H1 (cell line): ENCODE measurements at regions not wholly inside any gene's neighbourhood (a gene's known extent, or its start where the extent isn't known, plus 50 kb on each side); places are given as distances from the start of the nearest gene placed in this dataset.

Source experiments
- CTCF ChIA-PET: fragments of 300-600 bp; sonication (Branson Sonifier 250); formaldehyde crosslinking; loops from one replicate; lab custom pipeline; 2021; ENCODE audit not compliant: partially characterized antibody; lab: Charles Lee
- POLR2A ChIA-PET: fragments of 300-600 bp; sonication (Branson Sonifier 250); formaldehyde crosslinking; loops from one replicate; lab custom pipeline; 2021; ENCODE audit warnings: inconsistent platforms; ENCODE audit not compliant: partially characterized antibody; lab: Charles Lee
- DNase-seq, 2 experiments: peaks; one replicate each; pipeline versions ENCODE4 v3.0.0 to v3.0.0-alpha.2; 2010 to 2022; ENCODE audit warnings: low spot score in 2 of 2, low read depth in 1 of 2, mixed read lengths in 1 of 2
- FAIRE-seq: peaks from 2 replicates; lab custom pipeline; 2011; peaks lifted over from hg19 to GRCh38; lab: Jason Lieb, UNC
- H2AFZ ChIP-seq: 2 replicates; pipeline ENCODE4 v1.8.1; 2012; ENCODE audit warnings: low read length, inconsistent platforms
- H2AK5ac ChIP-seq: 2 replicates; pipeline ENCODE4 v1.6.1; 2013; ENCODE audit warnings: low read depth, low read length
- H2BK120ac ChIP-seq: replicated peaks from 2 replicates; pipeline ENCODE3; 2013; ENCODE audit warnings: low read depth, low read length, inconsistent platforms
- H2BK12ac ChIP-seq: 2 replicates; pipeline ENCODE4 v1.6.1; 2013; ENCODE audit warnings: low read depth, low read length
- H2BK15ac ChIP-seq: 2 replicates; pipeline ENCODE4 v1.6.1; 2013; ENCODE audit warnings: low read length
- H2BK20ac ChIP-seq: 2 replicates; pipeline ENCODE4 v1.6.1; 2013; ENCODE audit warnings: low read length
- H2BK5ac ChIP-seq: 2 replicates; pipeline ENCODE4 v1.6.1; 2013; ENCODE audit warnings: low read depth, low read length
- H3K14ac ChIP-seq: 2 replicates; pipeline ENCODE4 v1.6.1; 2013; ENCODE audit warnings: inconsistent platforms; ENCODE audit not compliant: insufficient read length
- H3K18ac ChIP-seq: 2 replicates; pipeline ENCODE4 v1.6.1; 2013; ENCODE audit warnings: low read length; ENCODE audit errors: extremely low read depth
- H3K23ac ChIP-seq: 2 replicates; pipeline ENCODE4 v1.6.1; 2013; ENCODE audit warnings: inconsistent platforms; ENCODE audit not compliant: insufficient read length
- H3K23me2 ChIP-seq: 2 replicates; pipeline ENCODE4 v1.6.1; 2013; ENCODE audit warnings: low read depth, low read length
- H3K27ac ChIP-seq: 2 replicates; pipeline ENCODE4 v1.6.1; 2011; ENCODE audit warnings: low read depth, low read length, inconsistent platforms
- H3K27me3 ChIP-seq, 4 experiments: replicated peaks in 1 of 4; 1 replicate in 1 of 4; 2 replicates in 3 of 4; pipeline versions ENCODE4 v1.6.1 to v1.8.1; 2011 to 2013; ENCODE audit warnings: low read length in 3 of 4, mild to moderate bottlenecking in 3 of 4, inconsistent platforms in 2 of 4, mixed read lengths in 2 of 4, moderate library complexity in 1 of 4; ENCODE audit not compliant: control insufficient read depth in 3 of 4, insufficient read depth in 3 of 4; ENCODE audit errors: extremely low read depth in 1 of 4
- H3K36me3 ChIP-seq, 4 experiments: 2 replicates each; pipeline versions ENCODE4 v1.6.1 to v1.8.1; 2011 to 2013; ENCODE audit warnings: mild to moderate bottlenecking in 4 of 4, low read length in 3 of 4, moderate library complexity in 2 of 4, control low read depth in 1 of 4, inconsistent platforms in 1 of 4; ENCODE audit not compliant: insufficient read depth in 4 of 4, control insufficient read depth in 2 of 4
- H3K4ac ChIP-seq: replicated peaks from 2 replicates; pipeline ENCODE3; 2013; ENCODE audit warnings: low read length, low read depth, mixed read lengths, inconsistent platforms; ENCODE audit not compliant: insufficient read length
- H3K4me1 ChIP-seq, 4 experiments: replicated peaks in 1 of 4; 1 replicate in 1 of 4; 2 replicates in 3 of 4; pipeline versions ENCODE4 v1.6.1 to v1.8.1; 2011 to 2013; ENCODE audit warnings: low read length in 3 of 4, inconsistent platforms in 2 of 4, mixed read lengths in 1 of 4; ENCODE audit not compliant: insufficient read depth in 4 of 4, control insufficient read depth in 3 of 4
- H3K4me2 ChIP-seq, 2 experiments: 2 replicates each; pipeline versions ENCODE4 v1.6.1 to v1.8.1; 2011 to 2013; ENCODE audit warnings: low read depth in 2 of 2, low read length in 2 of 2, control low read depth in 1 of 2, inconsistent platforms in 1 of 2, mild to moderate bottlenecking in 1 of 2; ENCODE audit not compliant: insufficient read depth in 1 of 2
- H3K4me3 ChIP-seq, 4 experiments: fragments of 200-600, 300-600 bp in 1 of 4; sonication (generic), shearing (Covaris generic), sonication (Bioruptor Twin) in 1 of 4; 2 replicates each; pipeline versions ENCODE4 v1.5.1 to v1.8.1; 2011 to 2016; ENCODE audit warnings: low read length in 4 of 4, low read depth in 3 of 4, control low read depth in 2 of 4, inconsistent platforms in 2 of 4, mild to moderate bottlenecking in 2 of 4, mixed read lengths in 1 of 4, moderate library complexity in 1 of 4; ENCODE audit not compliant: insufficient read depth in 2 of 4; ENCODE audit errors: extremely low read depth in 1 of 4
- H3K56ac ChIP-seq: replicated peaks from 2 replicates; pipeline ENCODE3; 2013; ENCODE audit warnings: low read depth, mild to moderate bottlenecking, mixed read lengths, low read length, inconsistent platforms; ENCODE audit not compliant: insufficient read length
- H3K79me1 ChIP-seq: 2 replicates; pipeline ENCODE4 v1.6.1; 2013; ENCODE audit warnings: low read depth, low read length, control low read depth
- H3K79me2 ChIP-seq, 2 experiments: 2 replicates each; pipeline versions ENCODE4 v1.6.1 to v1.8.1; 2012 to 2013; ENCODE audit warnings: low read length in 2 of 2, mild to moderate bottlenecking in 2 of 2, inconsistent platforms in 1 of 2; ENCODE audit not compliant: insufficient read depth in 2 of 2, control insufficient read depth in 1 of 2
- H3K9ac ChIP-seq, 4 experiments: replicated peaks in 1 of 4; 1 replicate in 1 of 4; 2 replicates in 3 of 4; pipeline versions ENCODE4 v1.6.1 to v1.8.1; 2011 to 2013; ENCODE audit warnings: low read depth in 3 of 4, low read length in 3 of 4, control low read depth in 2 of 4, mild to moderate bottlenecking in 2 of 4, moderate library complexity in 2 of 4, inconsistent platforms in 1 of 4; ENCODE audit errors: extremely low read depth in 1 of 4
- H3K9me3 ChIP-seq, 2 experiments: 2 replicates each; pipeline versions ENCODE4 v1.6.1 to v1.8.1; 2012 to 2013; ENCODE audit warnings: mild to moderate bottlenecking in 2 of 2, moderate library complexity in 2 of 2, control low read depth in 1 of 2, inconsistent platforms in 1 of 2, low read depth in 1 of 2, low read length in 1 of 2, mixed read lengths in 1 of 2; ENCODE audit not compliant: insufficient read depth in 2 of 2
- H4K20me1 ChIP-seq, 2 experiments: replicated peaks in 1 of 2; 2 replicates each; pipeline versions ENCODE3 to v1.8.1; 2011 to 2013; ENCODE audit warnings: inconsistent platforms in 2 of 2, low read length in 2 of 2, mild to moderate bottlenecking in 1 of 2; ENCODE audit not compliant: insufficient read depth in 2 of 2, control insufficient read depth in 1 of 2
- H4K5ac ChIP-seq: 2 replicates; pipeline ENCODE4 v1.6.1; 2013; ENCODE audit warnings: low read length, low read depth, mixed read lengths, inconsistent platforms; ENCODE audit not compliant: insufficient read length
- H4K8ac ChIP-seq: 2 replicates; pipeline ENCODE4 v1.8.0; 2013; ENCODE audit warnings: mild to moderate bottlenecking, moderate library complexity, low read length, inconsistent platforms; ENCODE audit not compliant: insufficient read depth; ENCODE audit errors: extremely low read depth
- H4K91ac ChIP-seq: replicated peaks from 2 replicates; pipeline ENCODE3; 2013; ENCODE audit warnings: low read length, mixed read lengths, inconsistent platforms; ENCODE audit not compliant: insufficient read length
- CBX8 ChIP-seq: fragments of 300-800, 300-1000 bp; sonication (generic); IDR thresholded peaks from 2 replicates; pipeline ENCODE4 v1.7.1; 2016; ENCODE audit warnings: low read depth, low read length, borderline replicate concordance
- CHD1 ChIP-seq: IDR thresholded peaks from 2 replicates; pipeline ENCODE4 v1.6.1; 2012; ENCODE audit warnings: low read depth, low read length, improper control_type of control experiment
- CREB1 ChIP-seq: IDR thresholded peaks from 2 replicates; pipeline ENCODE4 v1.6.1; 2012; ENCODE audit warnings: inconsistent platforms
- EGR1 ChIP-seq: IDR thresholded peaks from 2 replicates; pipeline ENCODE4 v1.6.1; 2011; ENCODE audit warnings: low read depth, low read length, borderline replicate concordance
- EP300 ChIP-seq, 2 experiments: IDR thresholded peaks; 1 replicate in 1 of 2; 2 replicates in 1 of 2; pipeline ENCODE4 v1.6.1; 2011 to 2012; ENCODE audit warnings: low read depth in 2 of 2, low read length in 2 of 2, mild to moderate bottlenecking in 2 of 2, borderline replicate concordance in 1 of 2, inconsistent platforms in 1 of 2, moderate library complexity in 1 of 2
- GABPA ChIP-seq: IDR thresholded peaks from 2 replicates; pipeline ENCODE4 v1.6.1; 2011; ENCODE audit warnings: mild to moderate bottlenecking, low read length, moderate library complexity, borderline replicate concordance; ENCODE audit not compliant: insufficient read depth
- KDM1A ChIP-seq: fragments of 200-600, 300-600 bp; sonication (generic); IDR thresholded peaks from 2 replicates; pipeline ENCODE4 v1.7.1; 2016; ENCODE audit warnings: mild to moderate bottlenecking, low read length, borderline replicate concordance
- MAX ChIP-seq: IDR thresholded peaks from 2 replicates; pipeline ENCODE4 v1.6.1; 2012; ENCODE audit warnings: inconsistent platforms
- NANOG ChIP-seq: IDR thresholded peaks from 2 replicates; pipeline ENCODE4 v1.6.1; 2011; ENCODE audit warnings: low read length, low read depth, mild to moderate bottlenecking, inconsistent platforms; ENCODE audit not compliant: insufficient read depth, poor library complexity, severe bottlenecking
- PHF8 ChIP-seq: fragments of 200-600 bp; sonication (generic); conservative IDR thresholded peaks from 2 replicates; pipeline ENCODE4 v1.7.1; 2012; ENCODE audit warnings: low read depth, mild to moderate bottlenecking, inconsistent platforms, low read length, moderate library complexity
- POU5F1 ChIP-seq: IDR thresholded peaks from 2 replicates; pipeline ENCODE4 v1.6.1; 2011; ENCODE audit warnings: low read depth, mild to moderate bottlenecking, low read length, moderate library complexity
- WGBS, 2 experiments: shearing (Covaris generic) in 1 of 2; methylation state at CpG; one replicate each; pipeline versions ENCODE4 v1.1.6 to v1.1.7; 2013 to 2015; ENCODE audit warnings: low lambda C conversion rate in 2 of 2, mixed read lengths in 2 of 2, inconsistent platforms in 1 of 2, low coverage in 1 of 2, missing lambda C conversion rate in 1 of 2; ENCODE audit not compliant: insufficient replicate concordance in 2 of 2, insufficient coverage in 1 of 2, insufficient read length in 1 of 2; ENCODE audit errors: extremely low coverage in 1 of 2, missing lambda C conversion rate in 1 of 2; 5-methylcytosine and 5-hydroxymethylcytosine counted together
- TF ChIP-seq, protein P1 (sequence below): IDR thresholded peaks from 2 replicates; pipeline ENCODE4 v1.6.1; 2011; ENCODE audit warnings: low read length, improper control_type of control experiment

- no peak overlapping the region for H2AFZ ChIP-seq
- H2BK120ac ChIP-seq, result no peak overlapping the region
- H4K5ac ChIP-seq, result no peak overlapping the region
- H3K4me1 ChIP-seq, result no peaks in the 10 kb centered on the region
- no peaks in the 10 kb centered on the region for H4K20me1 ChIP-seq
- no peak overlapping the region for H3K4me3 ChIP-seq
- no peak overlapping the region for H3K9ac ChIP-seq
- no peak overlapping the region for H2BK20ac ChIP-seq
- FAIRE-seq (no peak), DNase-seq (no peak)
- H3K4ac ChIP-seq, result no peak overlapping the region
- H3K14ac ChIP-seq, result no peak overlapping the region
- peaks cover 3 to 15% of the 10 kb centered on the region in 2 experiments for H3K9me3 ChIP-seq
- no peaks in the 10 kb centered on the region for H3K27me3 ChIP-seq
- H3K79me1 ChIP-seq, result no peaks in the 10 kb centered on the region
- POLR2A ChIA-PET, result no interaction called here
- no peak overlapping the region for H3K23ac ChIP-seq
- no peak overlapping the region for H2AK5ac ChIP-seq
- H2BK12ac ChIP-seq, result no peak overlapping the region
- 95% methylated on average over 7 of the region's 7 CpGs; no CpG with 5 or more reads in 1 of the 2 experiments for WGBS, 2 experiments
- no peak overlapping the region for H2BK5ac ChIP-seq
- no peak overlapping the region for H3K56ac ChIP-seq
- no peak overlapping the region for H4K8ac ChIP-seq
- H2BK15ac ChIP-seq, result no peak overlapping the region
- H4K91ac ChIP-seq, result no peak overlapping the region
- H3K79me2 ChIP-seq, result no peaks in the 10 kb centered on the region
- CTCF ChIA-PET, result interaction anchor here (1.0 to 2.1 kb wide), 3 partner anchors 14 to 387 kb away, joined by 3 to 6 read pairs (median 3); no protein-coding TSS in a partner anchor
- peaks cover 0 to 6% (median 0%) of the 10 kb centered on the region in 4 experiments; a peak in 1 of 8 replicates for H3K36me3 ChIP-seq
- H3K18ac ChIP-seq, result no peak overlapping the region
- H3K23me2 ChIP-seq, result no peaks in the 10 kb centered on the region
- no peak overlapping the region for H3K4me2 ChIP-seq
- H3K27ac ChIP-seq, result no peak overlapping the region
- TF ChIP-seq PHF8, result no peak
- TF ChIP-seq CBX8, result no peak
- TF ChIP-seq CHD1, result no peak
- no peak for TF ChIP-seq POU5F1
- TF ChIP-seq MAX, result no peak
- TF ChIP-seq KDM1A, result no peak
- no peak for TF ChIP-seq CREB1
- no peak for TF ChIP-seq EGR1
- TF ChIP-seq EP300 (IDR thresholded peaks at IDR 0.05; ENCODE audit: borderline replicate concordance in 1 of 2, low read depth in 2 of 2, low read length in 2 of 2), result no peak
- no peak for TF ChIP-seq GABPA
- TF ChIP-seq, protein P1, sequence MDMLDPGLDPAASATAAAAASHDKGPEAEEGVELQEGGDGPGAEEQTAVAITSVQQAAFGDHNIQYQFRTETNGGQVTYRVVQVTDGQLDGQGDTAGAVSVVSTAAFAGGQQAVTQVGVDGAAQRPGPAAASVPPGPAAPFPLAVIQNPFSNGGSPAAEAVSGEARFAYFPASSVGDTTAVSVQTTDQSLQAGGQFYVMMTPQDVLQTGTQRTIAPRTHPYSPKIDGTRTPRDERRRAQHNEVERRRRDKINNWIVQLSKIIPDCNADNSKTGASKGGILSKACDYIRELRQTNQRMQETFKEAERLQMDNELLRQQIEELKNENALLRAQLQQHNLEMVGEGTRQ, result no peak
- no peak for TF ChIP-seq NANOG
Measured at GRCh38 chr6:15796130-15796771, 133.4 kb upstream of the DTNBP1 start.
